Testis (tissue), 2 donors: ENCODE measurements at regions not wholly inside any gene's neighbourhood (a gene's known extent, or its start where the extent isn't known, plus 50 kb on each side); places are given as distances from the start of the nearest gene placed in this dataset.

Source experiments
- CTCF ChIP-seq, 3 experiments: fragments of 450-650 bp in 2 of 3; fragments of 200-600 bp in 1 of 3; sonication (generic) in 1 of 3; IDR thresholded peaks; one replicate each; pipeline ENCODE4 v1.5.1; 2016 to 2019; ENCODE audit warnings: antibody characterized with exemption in 3 of 3, mild to moderate bottlenecking in 2 of 3, moderate library complexity in 1 of 3
- POLR2A ChIP-seq: fragments of 450-650 bp; IDR thresholded peaks from one replicate; pipeline ENCODE4 v1.6.1; 2017; ENCODE audit warnings: antibody characterized with exemption, mild to moderate bottlenecking, moderate library complexity

GRCh38 chr5:104891596-104891995 is 1329.0 kb upstream of the NUDT12 start:
- no peak for TF ChIP-seq CTCF (IDR thresholded peaks at IDR 0.05)
- TF ChIP-seq POLR2A: no peak
